ENCODE measurements at regions not wholly inside any gene's neighbourhood (a gene's known extent, or its start where the extent isn't known, plus 50 kb on each side); places are given as distances from the start of the nearest gene placed in this dataset.

GRCh38 chr7:159197066-159197975 lies 52.7 kb upstream of the VIPR2 start:
- TF ChIP-seq POLR2A (IDR thresholded peaks at IDR 0.05): no peak
- TF ChIP-seq, protein P1, sequence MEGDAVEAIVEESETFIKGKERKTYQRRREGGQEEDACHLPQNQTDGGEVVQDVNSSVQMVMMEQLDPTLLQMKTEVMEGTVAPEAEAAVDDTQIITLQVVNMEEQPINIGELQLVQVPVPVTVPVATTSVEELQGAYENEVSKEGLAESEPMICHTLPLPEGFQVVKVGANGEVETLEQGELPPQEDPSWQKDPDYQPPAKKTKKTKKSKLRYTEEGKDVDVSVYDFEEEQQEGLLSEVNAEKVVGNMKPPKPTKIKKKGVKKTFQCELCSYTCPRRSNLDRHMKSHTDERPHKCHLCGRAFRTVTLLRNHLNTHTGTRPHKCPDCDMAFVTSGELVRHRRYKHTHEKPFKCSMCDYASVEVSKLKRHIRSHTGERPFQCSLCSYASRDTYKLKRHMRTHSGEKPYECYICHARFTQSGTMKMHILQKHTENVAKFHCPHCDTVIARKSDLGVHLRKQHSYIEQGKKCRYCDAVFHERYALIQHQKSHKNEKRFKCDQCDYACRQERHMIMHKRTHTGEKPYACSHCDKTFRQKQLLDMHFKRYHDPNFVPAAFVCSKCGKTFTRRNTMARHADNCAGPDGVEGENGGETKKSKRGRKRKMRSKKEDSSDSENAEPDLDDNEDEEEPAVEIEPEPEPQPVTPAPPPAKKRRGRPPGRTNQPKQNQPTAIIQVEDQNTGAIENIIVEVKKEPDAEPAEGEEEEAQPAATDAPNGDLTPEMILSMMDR (IDR thresholded peaks at IDR 0.05): no peak

Measured in ovary (tissue), 3 donors.